Uterus (tissue), 3 donors: ENCODE measurements at regions not wholly inside any gene's neighbourhood (a gene's known extent, or its start where the extent isn't known, plus 50 kb on each side); places are given as distances from the start of the nearest gene placed in this dataset.

Experiments used
- DNase-seq, 2 donors: peaks; one replicate each; pipeline ENCODE4 v3.0.0-alpha.2; 2019 to 2020
- H3K27ac ChIP-seq, 2 donors: fragments of 200-600 bp; sonication (generic); 1 replicate in 1 of 2; 2 replicates in 1 of 2; pipeline ENCODE4 v1.5.1; 2016 to 2018
- H3K27me3 ChIP-seq, 2 donors: fragments of 200-600 bp; sonication (generic); one replicate each; pipeline ENCODE4 v1.5.1; 2018 to 2019; ENCODE audit warnings: control low read depth in 1 of 2
- H3K36me3 ChIP-seq, 2 donors: fragments of 200-600 bp; sonication (generic); one replicate each; pipeline ENCODE4 v1.5.1; 2019; ENCODE audit warnings: control low read depth in 1 of 2
- H3K4me1 ChIP-seq, 2 donors: fragments of 200-600 bp; sonication (generic); one replicate each; pipeline ENCODE4 v1.5.1; 2018 to 2019; ENCODE audit warnings: control low read depth in 1 of 2
- H3K4me3 ChIP-seq, 2 donors: fragments of 200-600 bp; sonication (generic); 1 replicate in 1 of 2; 2 replicates in 1 of 2; pipeline ENCODE4 v1.5.1; 2018 to 2019; ENCODE audit warnings: mild to moderate bottlenecking in 1 of 2
- H3K9me3 ChIP-seq, 2 donors: fragments of 200-600 bp; sonication (generic); one replicate each; pipeline ENCODE4 v1.5.1; 2019; ENCODE audit warnings: control low read depth in 1 of 2
- POLR2A ChIP-seq, 2 donors: fragments of 450-650 bp; IDR thresholded peaks; one replicate each; pipeline ENCODE4 v1.6.1; 2016; ENCODE audit warnings: antibody characterized with exemption in 2 of 2, mild to moderate bottlenecking in 1 of 2, moderate library complexity in 1 of 2
- intact Hi-C: fragments of 100-400 bp; cut with DNase I; formaldehyde crosslinking; loops from one replicate; pipeline ENCODE4 v1.15.1; 2023; ENCODE audit warnings: low total_unique reads
- TF ChIP-seq, protein P1 (sequence below), 4 experiments: fragments of 200-600 bp in 2 of 4; fragments of 450-650 bp in 2 of 4; sonication (generic) in 2 of 4; IDR thresholded peaks; one replicate each; pipeline ENCODE4 v1.5.1; 2016 to 2019; ENCODE audit warnings: antibody characterized with exemption in 4 of 4, mild to moderate bottlenecking in 2 of 4, moderate library complexity in 1 of 4
- donor health status: DM: yes; HTN: yes; CAD: no.

- no peaks in the 10 kb centered on the region for H3K9me3 ChIP-seq
- no peak overlapping the region for H3K4me3 ChIP-seq
- H3K27me3 ChIP-seq, result no peaks in the 10 kb centered on the region
- DNase-seq, result no peak
- H3K27ac ChIP-seq, result no peak overlapping the region
- TF ChIP-seq, protein P1, sequence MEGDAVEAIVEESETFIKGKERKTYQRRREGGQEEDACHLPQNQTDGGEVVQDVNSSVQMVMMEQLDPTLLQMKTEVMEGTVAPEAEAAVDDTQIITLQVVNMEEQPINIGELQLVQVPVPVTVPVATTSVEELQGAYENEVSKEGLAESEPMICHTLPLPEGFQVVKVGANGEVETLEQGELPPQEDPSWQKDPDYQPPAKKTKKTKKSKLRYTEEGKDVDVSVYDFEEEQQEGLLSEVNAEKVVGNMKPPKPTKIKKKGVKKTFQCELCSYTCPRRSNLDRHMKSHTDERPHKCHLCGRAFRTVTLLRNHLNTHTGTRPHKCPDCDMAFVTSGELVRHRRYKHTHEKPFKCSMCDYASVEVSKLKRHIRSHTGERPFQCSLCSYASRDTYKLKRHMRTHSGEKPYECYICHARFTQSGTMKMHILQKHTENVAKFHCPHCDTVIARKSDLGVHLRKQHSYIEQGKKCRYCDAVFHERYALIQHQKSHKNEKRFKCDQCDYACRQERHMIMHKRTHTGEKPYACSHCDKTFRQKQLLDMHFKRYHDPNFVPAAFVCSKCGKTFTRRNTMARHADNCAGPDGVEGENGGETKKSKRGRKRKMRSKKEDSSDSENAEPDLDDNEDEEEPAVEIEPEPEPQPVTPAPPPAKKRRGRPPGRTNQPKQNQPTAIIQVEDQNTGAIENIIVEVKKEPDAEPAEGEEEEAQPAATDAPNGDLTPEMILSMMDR (IDR thresholded peaks at IDR 0.05), result no peak
- TF ChIP-seq POLR2A (IDR thresholded peaks at IDR 0.05), result no peak
- intact Hi-C loops, result no loop called here
- H3K36me3 ChIP-seq, result no peaks in the 10 kb centered on the region
- no peaks in the 10 kb centered on the region for H3K4me1 ChIP-seq
Observed at GRCh38 chr2:77800410-77800809, 278.2 kb upstream of the LRRTM4 start.

DNA sequence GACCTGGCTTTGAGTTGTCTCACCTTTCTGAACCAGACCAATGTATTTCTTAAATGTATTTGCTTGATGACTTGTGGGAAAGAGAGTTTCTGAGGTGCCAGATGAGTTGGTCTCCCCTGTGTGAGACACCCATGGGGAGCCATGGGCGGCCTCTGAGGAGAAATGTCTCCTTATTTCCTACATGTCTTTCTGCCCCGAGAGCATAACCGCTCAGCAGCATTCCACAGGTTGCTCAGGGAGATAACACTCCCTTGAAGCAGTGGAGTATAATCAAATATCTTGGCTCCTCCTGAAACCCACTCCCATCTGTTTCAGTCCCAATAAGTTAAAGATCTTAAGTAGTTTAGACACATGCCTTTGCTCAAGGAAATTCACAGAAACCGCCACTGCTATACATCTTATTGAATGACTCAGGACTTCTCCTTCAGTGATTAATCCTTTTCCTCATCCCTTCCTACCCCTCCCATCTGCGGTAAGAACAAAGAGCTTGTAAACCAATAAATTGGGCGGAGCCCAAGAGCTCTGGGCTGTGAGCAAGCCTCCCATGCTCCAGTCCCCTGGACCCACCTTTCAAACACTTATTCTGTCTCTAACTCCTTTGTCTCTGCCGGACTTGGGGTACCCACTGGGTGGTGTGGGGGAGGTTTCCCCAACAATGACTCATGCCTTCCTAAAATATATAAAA, 285.5 kb upstream of the LRRTM4 start:
- intact Hi-C loops, result no loop called here
- H3K4me1 ChIP-seq, result no peaks in the 10 kb centered on the region
- H3K36me3 ChIP-seq, result no peaks in the 10 kb centered on the region
- TF ChIP-seq POLR2A (IDR thresholded peaks at IDR 0.05), result no peak
- TF ChIP-seq, protein P1 (IDR thresholded peaks at IDR 0.05), result no peak
- H3K27ac ChIP-seq, result no peak overlapping the region
- no peak overlapping the region for H3K4me3 ChIP-seq
- no peak for DNase-seq
- H3K27me3 ChIP-seq, result no peaks in the 10 kb centered on the region
- no peaks in the 10 kb centered on the region for H3K9me3 ChIP-seq

- no peaks in the 10 kb centered on the region for H3K27me3 ChIP-seq
- no peaks in the 10 kb centered on the region for H3K4me1 ChIP-seq
- TF ChIP-seq, protein P1 (IDR thresholded peaks at IDR 0.05), result no peak
- no peak for TF ChIP-seq POLR2A (IDR thresholded peaks at IDR 0.05)
- no peaks in the 10 kb centered on the region for H3K9me3 ChIP-seq
- no peak for DNase-seq
- no peak overlapping the region for H3K4me3 ChIP-seq
- intact Hi-C loops, result no loop called here
- no peaks in the 10 kb centered on the region for H3K36me3 ChIP-seq
- H3K27ac ChIP-seq, result no peak overlapping the region
Observed at GRCh38 chr2:77808599-77808998, 286.4 kb upstream of the LRRTM4 start.

DNA sequence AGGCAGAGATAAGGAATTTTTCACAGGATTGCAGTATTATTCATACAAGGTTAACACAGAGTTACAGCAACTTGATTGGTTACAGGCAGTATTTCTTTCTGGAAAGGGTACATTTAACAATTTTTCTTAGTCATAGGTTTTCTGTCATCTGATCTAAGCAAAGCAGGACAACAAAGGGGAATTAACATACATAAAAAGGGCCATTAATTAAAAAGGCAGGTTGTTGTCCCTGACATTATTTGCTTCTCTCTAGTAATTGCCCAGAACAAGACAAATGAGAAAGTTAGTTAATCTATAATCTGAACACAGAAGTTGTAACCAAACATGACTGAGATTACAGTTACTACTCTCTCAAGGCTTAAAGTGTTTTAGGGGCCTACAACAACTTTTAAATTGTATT, 291.4 kb upstream of the LRRTM4 start:
- Histone ChIP-seq H3K9me3 (no peaks in the 10 kb centered on the region), H3K36me3 (no peaks in the 10 kb centered on the region), H3K4me1 (no peaks in the 10 kb centered on the region), H3K4me3 (no peak overlapping the region), H3K27me3 (no peaks in the 10 kb centered on the region), H3K27ac (no peak overlapping the region)
- intact Hi-C loops, result no loop called here
- TF ChIP-seq, protein P1 (IDR thresholded peaks at IDR 0.05), result no peak
- no peak for TF ChIP-seq POLR2A (IDR thresholded peaks at IDR 0.05)
- no peak for DNase-seq

GRCh38 chr2:77816618-77817017, 294.4 kb upstream of the LRRTM4 start:
- no peaks in the 10 kb centered on the region for H3K36me3 ChIP-seq
- intact Hi-C loops, result no loop called here

More at GRCh38 chr2:77816618-77817017, 294.4 kb upstream of the LRRTM4 start:
- TF ChIP-seq, protein P1 (IDR thresholded peaks at IDR 0.05), result no peak
- TF ChIP-seq POLR2A (IDR thresholded peaks at IDR 0.05), result no peak
- DNase-seq, result no peak
- Histone ChIP-seq H3K4me3 (no peak overlapping the region), H3K9me3 (no peaks in the 10 kb centered on the region), H3K27ac (no peak overlapping the region), H3K4me1 (no peaks in the 10 kb centered on the region), H3K27me3 (no peaks in the 10 kb centered on the region)
